Caki2 (cell line): ENCODE measurements at regions not wholly inside any gene's neighbourhood (a gene's known extent, or its start where the extent isn't known, plus 50 kb on each side); places are given as distances from the start of the nearest gene placed in this dataset.

Experiments
- DNase-seq: peaks from one replicate; pipeline ENCODE4 v3.0.0-alpha.2; 2015; ENCODE audit warnings: low read depth
- in situ Hi-C: cut with HindIII; loops from 2 replicates; pipeline ENCODE4 v1.10.0; 2016; ENCODE audit warnings: low sequenced_read_pairs, low pct_unique_long_range_greater_than_20kb, mixed read lengths

GRCh38 chr11:69348414-69349235, 54.7 kb downstream of the MYEOV start:
- in situ Hi-C loops, result no loop called here
- no peak for DNase-seq

GRCh38 chr11:69350040-69350439, 56.1 kb downstream of the MYEOV start:
- no peak for DNase-seq
- in situ Hi-C loops, result no loop called here

- in situ Hi-C loops, result no loop called here
- DNase-seq, result no peak
These were observed 56.6 kb downstream of the MYEOV start for GRCh38 chr11:69350596-69350995.

DNA sequence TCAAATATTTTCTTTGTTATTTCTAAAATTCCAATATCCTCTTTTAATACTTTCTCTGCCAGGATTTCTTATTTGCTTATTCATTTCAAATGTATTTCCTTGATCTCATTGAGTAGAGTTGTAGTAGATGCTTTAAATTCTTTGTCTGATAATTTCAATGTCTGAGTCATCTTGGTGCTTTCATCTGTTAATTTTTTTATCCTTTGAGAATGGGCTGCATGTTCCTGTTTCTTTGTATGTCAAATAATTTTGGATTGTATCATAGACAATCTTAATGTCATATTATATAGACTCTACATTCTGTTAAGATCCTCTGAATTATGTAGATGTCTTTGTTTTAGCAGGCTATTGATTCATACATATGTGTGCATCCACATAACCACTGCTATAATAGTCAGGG, 57.5 kb downstream of the MYEOV start:
- in situ Hi-C loops, result no loop called here

DNA sequence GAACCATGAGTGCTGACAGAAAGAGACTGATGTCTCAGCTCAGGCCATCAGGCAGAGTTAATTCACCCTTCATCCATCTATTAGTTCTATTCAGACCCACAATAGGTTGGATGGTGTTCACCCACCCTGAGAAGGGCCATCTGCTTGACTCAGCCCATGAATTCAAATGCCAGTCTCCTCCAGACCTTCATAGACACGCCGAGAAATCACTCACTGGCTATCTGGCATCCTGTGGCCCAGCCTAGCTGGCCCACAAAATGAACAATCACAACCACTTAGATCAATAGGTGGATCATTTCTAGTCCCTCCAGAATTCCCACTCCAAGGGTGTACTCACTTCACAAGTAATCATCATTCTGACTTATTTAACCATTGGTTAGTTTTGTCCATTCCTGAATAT, 58.2 kb downstream of the MYEOV start:
- in situ Hi-C loops, result no loop called here

More for the DNA sequence above, 57.5 kb downstream of the MYEOV start:
- DNase-seq, result no peak

GRCh38 chr11:69352715-69353319, 58.9 kb downstream of the MYEOV start:
- peak; percentile 36 for DNase-seq
- in situ Hi-C loops, result no loop called here

More for the DNA sequence above, 58.2 kb downstream of the MYEOV start:
- no peak for DNase-seq

DNA sequence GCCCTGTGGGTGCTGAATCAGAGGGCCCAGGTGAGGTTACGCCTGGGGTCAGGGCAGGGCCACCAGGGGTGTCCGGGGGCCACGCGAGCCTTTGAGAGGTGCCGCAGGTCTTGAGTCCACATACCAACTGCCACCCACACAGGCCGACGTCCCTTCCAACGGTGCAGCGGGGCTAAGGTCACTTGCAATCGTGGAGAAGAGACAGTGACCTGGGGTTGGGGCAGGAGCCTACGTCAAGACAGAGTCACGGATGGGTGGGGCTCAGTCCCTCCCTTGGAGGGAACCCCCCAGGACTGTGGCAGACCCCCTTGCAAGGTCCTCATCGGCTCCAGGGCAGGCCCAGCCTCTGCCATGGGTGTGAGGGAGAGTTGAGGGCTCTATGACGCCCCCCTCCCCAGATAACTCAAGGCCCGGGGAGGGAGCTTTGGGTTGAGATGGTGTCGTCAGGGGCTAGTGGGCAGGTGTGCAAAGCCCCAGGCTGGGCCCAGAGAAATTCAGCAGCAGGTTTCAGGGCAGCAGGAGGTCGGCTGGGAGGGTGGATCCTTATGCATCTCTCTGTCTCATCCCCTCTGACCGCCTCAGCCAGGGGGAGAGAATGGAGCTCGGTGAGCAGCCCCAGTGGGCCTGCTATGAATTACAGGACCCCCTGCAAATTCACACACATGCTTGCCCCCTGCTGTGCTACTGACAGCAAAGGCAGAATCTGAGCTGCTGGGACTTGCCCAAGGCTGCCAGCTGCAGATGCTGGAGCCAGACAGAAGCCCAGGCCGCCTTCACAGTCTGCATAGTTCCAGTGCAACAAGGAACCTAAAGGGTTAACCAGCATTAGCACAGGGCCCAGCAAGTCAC, 60.0 kb downstream of the MYEOV start:
- in situ Hi-C loops, result no loop called here
- no peak for DNase-seq

GRCh38 chr11:69354545-69354897, 60.6 kb downstream of the MYEOV start:
- in situ Hi-C loops, result no loop called here
- DNase-seq, result no peak

DNA sequence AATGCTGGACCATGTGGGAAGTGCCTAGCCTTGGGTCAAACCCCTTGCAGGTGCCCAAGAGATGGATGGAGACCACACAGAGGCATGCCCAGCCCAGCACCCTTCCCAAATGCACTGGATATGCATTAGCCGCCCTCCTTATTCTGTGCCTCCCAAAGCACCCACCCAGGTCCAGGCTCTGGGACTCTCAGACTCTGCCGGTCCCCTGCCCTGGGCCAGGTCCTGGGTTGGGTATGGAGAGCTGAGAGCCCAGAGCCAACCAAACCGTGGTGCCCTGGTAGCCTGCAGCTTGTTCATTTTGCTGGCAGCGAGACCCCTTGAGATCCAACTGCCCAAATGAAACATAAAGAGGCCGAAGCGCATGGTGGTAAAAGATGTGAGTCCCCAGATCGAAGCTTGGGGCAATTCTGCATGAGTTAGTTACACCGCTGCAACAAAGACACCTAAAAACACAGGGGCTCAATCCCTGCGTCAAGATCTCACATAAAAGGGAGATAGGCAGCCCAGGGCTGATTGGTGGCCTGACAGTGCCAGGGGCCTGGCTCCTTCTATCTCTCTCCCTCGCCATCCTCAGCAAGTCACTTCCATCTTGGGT, 61.5 kb downstream of the MYEOV start:
- no peak for DNase-seq
- in situ Hi-C loops, result no loop called here

- in situ Hi-C loops, result no loop called here
- no peak for DNase-seq
These were observed 62.2 kb downstream of the MYEOV start for GRCh38 chr11:69355959-69356702.

DNA sequence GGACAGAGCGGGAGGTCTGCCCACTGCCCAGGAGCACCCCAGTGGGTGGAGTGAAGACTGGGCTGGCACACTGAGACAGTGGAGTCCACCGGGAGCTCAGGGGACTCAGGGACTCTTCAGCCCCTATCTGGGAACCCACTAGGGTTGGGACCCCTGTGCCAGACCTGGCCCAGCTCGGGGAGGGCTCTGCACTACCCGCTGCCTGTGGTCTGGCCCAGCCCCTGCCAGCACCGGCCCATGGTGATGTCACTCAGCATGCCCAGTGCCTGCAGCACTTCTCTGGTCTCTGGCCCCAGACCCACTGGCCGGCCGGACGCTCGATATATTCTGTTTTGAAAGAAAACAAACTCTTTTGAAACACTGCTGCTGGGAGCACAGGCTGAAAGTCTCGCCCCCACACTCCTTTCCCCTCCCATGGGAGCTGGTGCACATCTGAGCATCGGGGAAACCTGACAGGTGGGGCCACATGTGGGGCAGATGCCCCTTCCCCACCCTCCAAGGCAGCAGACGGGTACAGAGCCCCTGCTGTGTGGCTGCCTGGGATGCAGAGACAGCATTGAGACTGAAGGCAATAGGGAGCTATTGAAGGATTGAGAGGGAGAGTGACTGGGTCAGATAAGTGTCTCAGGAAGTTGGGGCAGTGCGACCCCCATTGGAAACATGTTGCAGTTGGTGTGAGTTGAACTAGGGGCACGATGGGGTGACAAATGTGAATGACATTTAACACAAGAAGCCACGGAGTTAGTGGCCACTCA, 62.9 kb downstream of the MYEOV start:
- in situ Hi-C loops, result no loop called here
- DNase-seq, result no peak

DNA sequence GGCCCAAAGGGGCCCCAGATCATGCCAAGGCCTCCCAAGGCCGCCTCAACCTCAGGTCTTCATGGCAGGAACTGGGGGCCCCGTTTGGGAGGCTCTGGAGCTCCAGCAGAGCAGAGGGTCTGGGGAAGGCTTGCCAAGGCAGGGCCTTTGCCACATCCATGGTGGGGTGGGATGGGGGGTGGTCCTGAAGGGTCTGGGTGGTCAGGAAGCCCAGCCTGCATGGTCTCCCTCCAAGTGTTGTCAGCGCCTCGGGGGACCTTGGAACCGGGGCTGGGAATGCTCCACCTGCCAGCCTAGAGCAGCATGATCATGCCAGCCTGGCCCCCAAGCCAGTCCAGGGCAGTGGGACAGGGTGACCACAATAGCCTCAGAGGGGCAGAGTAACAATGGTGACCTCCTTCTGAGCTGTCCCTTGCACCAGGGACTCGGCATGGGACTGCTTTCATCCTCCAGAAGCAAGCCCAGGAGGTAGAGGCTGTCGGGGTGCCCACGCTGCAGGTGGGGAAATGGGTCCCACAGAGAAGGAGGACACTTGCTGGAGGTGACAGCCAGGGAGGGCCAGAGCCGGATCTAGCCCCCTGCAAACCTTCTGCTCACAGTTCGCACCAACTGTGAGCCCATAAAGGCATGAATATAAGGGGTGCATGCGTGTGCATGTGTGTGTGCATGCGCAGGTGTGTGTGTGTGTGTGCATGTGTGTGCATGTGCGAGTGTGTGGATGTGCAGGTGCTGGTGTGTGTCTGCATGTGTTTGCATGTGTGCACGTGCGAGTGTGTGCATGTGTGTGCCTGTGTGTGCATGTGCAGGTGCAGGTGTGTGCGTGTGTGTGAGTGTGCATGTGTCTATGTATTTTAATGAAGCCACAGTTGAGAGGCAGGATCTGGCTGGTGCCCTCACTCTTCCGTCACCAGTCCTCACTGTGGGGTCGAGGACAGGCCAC, 63.8 kb downstream of the MYEOV start:
- no peak for DNase-seq
- in situ Hi-C loops, result no loop called here

DNA sequence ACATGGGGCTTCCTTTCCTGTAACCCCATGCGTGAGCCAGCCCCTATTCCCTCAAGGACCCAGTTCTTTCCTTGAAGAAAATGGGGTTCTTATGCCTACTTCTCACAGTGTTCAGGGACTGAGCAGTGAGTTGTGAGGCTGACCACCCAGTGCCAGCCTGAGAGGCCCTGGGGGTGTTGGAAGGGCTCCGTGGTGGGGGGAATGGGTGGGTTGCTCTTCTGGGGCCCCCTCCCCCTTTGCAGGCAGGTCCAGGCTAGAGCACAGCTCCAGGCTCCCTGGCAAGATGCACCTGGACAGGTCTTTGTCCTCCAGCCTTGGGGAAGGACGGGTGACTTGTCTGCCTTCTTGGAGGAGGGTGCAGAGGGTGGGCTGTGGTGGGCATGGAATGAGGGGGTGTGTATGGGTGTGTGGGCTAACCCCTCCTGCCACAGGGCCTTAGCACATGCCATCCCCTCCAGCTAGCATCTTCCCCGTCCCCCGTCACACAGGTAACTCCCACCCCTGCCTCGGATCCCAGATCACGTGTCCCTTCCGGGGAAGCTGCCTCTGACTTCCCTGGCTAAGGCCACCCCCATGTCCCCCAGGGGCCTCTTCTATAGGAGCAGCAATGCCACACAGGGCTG, 64.6 kb downstream of the MYEOV start:
- in situ Hi-C loops, result no loop called here
- no peak for DNase-seq

- in situ Hi-C loops, result no loop called here
These were observed 66.0 kb downstream of the MYEOV start for GRCh38 chr11:69359735-69360480.

DNA sequence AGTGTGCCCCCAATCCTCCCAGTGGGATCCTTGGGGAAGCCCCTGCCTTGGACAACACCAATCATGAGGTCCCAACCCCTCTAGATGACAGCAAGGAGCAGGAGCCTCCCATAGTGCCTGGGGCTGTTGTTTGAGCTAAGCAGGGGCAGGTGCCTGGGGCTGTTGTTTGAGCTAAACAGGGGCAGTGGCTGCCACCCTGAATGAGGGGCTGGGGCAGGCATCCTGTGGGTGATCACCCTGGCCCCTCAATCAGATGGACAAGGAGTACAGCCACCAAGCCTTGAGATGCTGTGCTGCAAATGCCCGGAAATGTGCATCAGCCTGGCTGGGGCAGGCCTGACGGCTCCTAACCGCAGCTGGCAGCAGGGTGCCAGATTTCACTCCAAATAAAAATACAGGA, 66.7 kb downstream of the MYEOV start:
- DNase-seq, result no peak
- in situ Hi-C loops, result no loop called here

More at GRCh38 chr11:69359735-69360480, 66.0 kb downstream of the MYEOV start:
- DNase-seq, result no peak
